NB4 (cell line): ENCODE measurements at regions not wholly inside any gene's neighbourhood (a gene's known extent, or its start where the extent isn't known, plus 50 kb on each side); places are given as distances from the start of the nearest gene placed in this dataset.
A peak's percentile ranks its signal among the peaks of the same experiment; 100 is the strongest.
"Not testable (repeated sequence)": the region's sequence is repeated elsewhere in the genome, so short reads cannot be mapped to it uniquely, and the experiment has no call there.

ENCODE experiments used
- DNase-seq: peaks from one replicate; pipeline ENCODE4 v3.0.0; 2010; ENCODE audit warnings: low read depth
- H3K4me3 ChIP-seq: one replicate; pipeline ENCODE4 v1.5.1; 2011; ENCODE audit warnings: mild to moderate bottlenecking, low read depth, low read length, moderate library complexity
- CTCF ChIP-seq: IDR thresholded peaks from one replicate; pipeline ENCODE4 v1.5.1; 2012; ENCODE audit warnings: low read depth, low read length
- MAX ChIP-seq: IDR thresholded peaks from 2 replicates; pipeline ENCODE4 v1.6.1; 2011; ENCODE audit warnings: low read depth, low read length
- MYC ChIP-seq: IDR thresholded peaks from 2 replicates; pipeline ENCODE4 v1.6.1; 2011; ENCODE audit warnings: low read depth, low read length
- POLR2A ChIP-seq: IDR thresholded peaks from 2 replicates; pipeline ENCODE4 v1.6.1; 2011; ENCODE audit warnings: mild to moderate bottlenecking; ENCODE audit not compliant: insufficient read length; ENCODE audit errors: extremely low read depth

GRCh38 chr6:137391061-137391814, 103.0 kb downstream of the OLIG3 start:
- no peak for TF ChIP-seq POLR2A
- TF ChIP-seq MAX = no peak
- no peak for TF ChIP-seq CTCF
- TF ChIP-seq MYC = no peak
- no peak for DNase-seq

GRCh38 chr6:137390334-137390733, 103.9 kb downstream of the OLIG3 start:
- DNase-seq = no peak
- TF ChIP-seq CTCF (no peak), POLR2A (no peak), MYC (no peak), MAX (no peak)
- no peak overlapping the region for H3K4me3 ChIP-seq

More at GRCh38 chr6:137391061-137391814, 103.0 kb downstream of the OLIG3 start:
- H3K4me3 ChIP-seq = no peak overlapping the region

- H3K4me3 ChIP-seq = peak overlapping the region; percentile 2
- TF ChIP-seq CTCF (no peak), POLR2A (no peak), MYC (no peak; the same call in 1 of the 2 replicates), MAX (peak; percentile 74)
- DNase-seq = peak; percentile 94
Measured at GRCh38 chr6:137389150-137389704, 105.0 kb downstream of the OLIG3 start.

- TF ChIP-seq MAX (no peak), POLR2A (no peak), CTCF (no peak), MYC (no peak)
- no peak overlapping the region for H3K4me3 ChIP-seq
- DNase-seq = peak; percentile 27
Measured at GRCh38 chr6:137387096-137387764, 107.0 kb downstream of the OLIG3 start.

- DNase-seq, H3K4me3 ChIP-seq: not testable (repeated sequence)
Measured at GRCh38 chr6:137383287-137383686, 110.9 kb downstream of the OLIG3 start.

- DNase-seq = no peak
- no peak for TF ChIP-seq MAX
- no peak for TF ChIP-seq MYC
- no peak for TF ChIP-seq POLR2A
- TF ChIP-seq CTCF = no peak
- H3K4me3 ChIP-seq = no peak overlapping the region
Measured at GRCh38 chr6:137378090-137378369, 116.2 kb downstream of the OLIG3 start.
